GM21447 (cell line): ENCODE measurements at regions not wholly inside any gene's neighbourhood (a gene's known extent, or its start where the extent isn't known, plus 50 kb on each side); places are given as distances from the start of the nearest gene placed in this dataset.
"Not testable (repeated sequence)": the region's sequence is repeated elsewhere in the genome, so short reads cannot be mapped to it uniquely, and the experiment has no call there.

Experiments used
- ATAC-seq: cut with Tn5 transposase; IDR thresholded peaks from one replicate; pipeline ENCODE4 v1.9.1; 2021; ENCODE audit not compliant: unreplicated experiment

DNA sequence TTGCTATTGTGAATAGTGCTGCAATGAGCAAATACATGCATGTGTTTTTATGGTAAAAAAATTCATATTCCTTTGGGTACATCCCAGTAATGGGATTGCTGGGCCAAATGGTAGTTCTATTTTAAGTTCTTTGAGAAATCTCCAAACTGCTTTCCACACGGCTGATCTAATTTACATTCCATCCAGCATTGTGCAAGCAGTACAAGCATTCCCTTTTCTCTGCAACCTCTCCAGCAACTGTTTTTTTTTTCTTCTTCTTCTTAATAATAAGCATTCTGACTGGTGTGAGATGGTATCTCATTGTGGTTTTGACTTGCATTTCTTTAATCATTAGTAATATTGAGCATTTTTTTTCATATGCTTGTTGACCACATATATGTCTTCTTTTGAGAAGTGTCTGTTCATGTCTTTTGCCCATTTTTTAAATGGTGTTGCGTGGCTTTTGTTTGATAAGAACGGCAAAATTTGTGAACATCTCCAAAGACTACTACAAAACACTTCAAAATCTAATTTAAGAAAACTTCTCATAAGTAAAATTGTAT, 136.1 kb upstream of the MYO3A start:
- ATAC-seq: no peak

DNA sequence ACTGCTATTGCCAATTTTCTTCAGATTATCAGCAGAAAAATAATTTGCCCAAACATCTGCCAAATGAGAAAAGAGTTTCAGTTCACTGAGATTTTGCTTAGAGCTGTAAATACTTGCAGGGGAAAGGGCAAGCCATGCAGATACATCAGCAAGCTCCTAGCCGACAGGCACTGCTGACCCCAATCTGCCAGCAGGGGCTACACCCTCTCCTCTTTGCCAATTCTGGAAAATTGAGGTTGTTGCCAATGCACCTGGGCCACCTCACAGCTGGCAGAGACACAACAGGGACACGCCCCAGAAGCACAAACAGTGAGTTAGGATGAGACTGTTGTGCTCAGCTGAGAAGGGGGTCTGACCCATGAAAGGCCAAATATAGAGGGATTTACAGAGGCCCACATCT, 129.5 kb upstream of the MYO3A start:
- no peak for ATAC-seq

DNA sequence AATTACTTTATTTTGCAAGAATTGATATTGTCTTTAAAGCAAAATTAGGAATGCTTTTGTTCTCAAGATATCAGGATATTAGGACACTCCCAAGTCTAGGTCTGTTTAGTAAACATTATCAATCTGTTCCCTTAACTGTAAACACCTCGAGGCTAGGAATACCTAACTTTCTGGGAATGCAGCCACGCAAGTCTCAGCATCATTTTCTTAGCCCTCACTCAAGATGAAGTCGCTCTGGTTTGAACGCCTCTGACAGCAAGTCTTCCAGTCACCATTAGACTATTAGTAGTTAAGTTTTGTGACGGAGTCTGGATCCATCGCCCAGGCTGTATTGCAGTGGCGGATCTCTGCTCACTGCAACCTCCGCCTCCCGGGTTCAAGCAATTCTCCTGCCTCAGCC, 128.0 kb upstream of the MYO3A start:
- ATAC-seq: no peak

DNA sequence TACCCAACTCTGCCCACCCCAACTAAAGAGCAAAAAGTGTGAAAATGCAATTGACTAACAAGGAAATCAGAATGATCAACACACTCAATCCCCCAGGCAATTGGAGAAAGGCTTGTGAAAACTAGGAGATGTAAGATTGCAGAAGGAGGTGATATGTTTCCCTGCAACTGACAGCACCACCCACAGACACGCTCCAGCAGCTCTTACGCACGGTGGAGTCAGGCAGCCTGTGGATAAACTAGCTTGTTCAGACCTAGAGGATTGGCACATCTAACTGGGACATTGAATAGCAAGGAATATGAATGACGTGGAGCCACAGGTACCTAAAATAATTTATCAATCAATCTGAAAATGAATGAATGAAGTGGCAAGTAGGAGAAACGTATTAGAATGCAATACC, 125.7 kb upstream of the MYO3A start:
- ATAC-seq: no peak

DNA sequence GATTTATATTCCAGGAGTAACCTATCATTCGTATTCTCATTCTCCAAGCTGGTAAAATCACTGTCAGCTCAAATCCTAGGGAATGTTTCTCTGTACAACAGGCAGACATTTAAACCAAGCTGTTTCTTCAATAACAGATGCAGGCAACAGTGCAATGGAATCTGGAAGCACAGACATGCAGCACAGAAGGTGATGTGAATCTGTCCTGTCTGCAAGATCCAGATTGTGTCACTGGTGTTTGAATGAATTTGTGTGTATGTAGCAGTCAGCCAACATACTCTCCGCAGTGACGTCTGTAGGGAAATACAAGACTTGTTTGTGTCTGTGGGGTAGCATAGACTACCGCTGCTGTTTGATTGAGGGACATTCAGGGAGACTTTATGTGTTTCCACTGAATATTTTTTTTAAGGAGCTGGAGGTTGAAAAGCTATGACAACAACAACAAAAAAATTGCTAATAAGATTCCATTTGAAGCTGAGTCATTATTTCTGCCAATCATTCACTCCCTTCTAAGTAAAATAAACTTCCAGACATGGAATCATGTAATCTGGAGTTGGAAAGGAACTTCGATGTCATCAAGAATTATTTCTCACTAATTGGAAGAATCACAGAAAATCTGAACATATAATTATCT, 122.9 kb upstream of the MYO3A start:
- ATAC-seq: no peak

DNA sequence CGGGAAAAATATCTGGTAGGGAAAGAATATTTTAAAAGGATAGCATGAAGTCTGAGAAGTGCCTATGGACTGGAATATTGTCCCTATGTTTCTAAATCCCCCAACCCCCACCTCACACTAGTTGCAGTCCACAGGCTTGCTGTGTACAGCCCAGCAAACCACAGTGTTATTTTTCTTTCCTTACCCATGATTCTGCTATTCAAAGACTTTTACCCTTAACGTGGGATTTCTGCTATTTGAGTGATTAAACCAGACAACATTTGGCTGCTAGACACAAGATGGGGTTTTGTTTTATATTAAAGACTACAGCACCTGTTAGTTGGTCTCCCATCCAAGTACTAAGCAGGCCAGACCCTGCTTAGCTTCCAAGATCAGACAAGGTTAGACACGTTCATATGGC, 120.5 kb upstream of the MYO3A start:
- ATAC-seq: no peak

DNA sequence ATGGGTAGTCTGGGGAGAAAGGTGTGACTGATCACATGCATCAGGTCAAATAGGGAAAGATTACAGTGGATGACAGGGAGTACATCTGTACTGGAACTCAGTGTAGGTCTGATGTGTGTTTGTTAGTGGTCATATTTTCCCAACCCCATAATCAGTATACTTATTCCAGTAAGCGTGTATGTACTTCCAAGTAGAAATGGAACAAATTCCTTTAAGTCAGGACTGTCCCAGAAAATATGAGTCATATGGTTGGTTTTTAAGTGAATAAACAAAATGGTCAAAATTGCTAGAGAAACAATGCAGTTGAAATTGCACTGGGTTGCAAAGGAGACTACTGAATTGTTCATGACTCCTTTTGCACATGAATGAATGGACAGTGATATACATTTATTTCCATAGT, 118.8 kb upstream of the MYO3A start:
- no peak for ATAC-seq

DNA sequence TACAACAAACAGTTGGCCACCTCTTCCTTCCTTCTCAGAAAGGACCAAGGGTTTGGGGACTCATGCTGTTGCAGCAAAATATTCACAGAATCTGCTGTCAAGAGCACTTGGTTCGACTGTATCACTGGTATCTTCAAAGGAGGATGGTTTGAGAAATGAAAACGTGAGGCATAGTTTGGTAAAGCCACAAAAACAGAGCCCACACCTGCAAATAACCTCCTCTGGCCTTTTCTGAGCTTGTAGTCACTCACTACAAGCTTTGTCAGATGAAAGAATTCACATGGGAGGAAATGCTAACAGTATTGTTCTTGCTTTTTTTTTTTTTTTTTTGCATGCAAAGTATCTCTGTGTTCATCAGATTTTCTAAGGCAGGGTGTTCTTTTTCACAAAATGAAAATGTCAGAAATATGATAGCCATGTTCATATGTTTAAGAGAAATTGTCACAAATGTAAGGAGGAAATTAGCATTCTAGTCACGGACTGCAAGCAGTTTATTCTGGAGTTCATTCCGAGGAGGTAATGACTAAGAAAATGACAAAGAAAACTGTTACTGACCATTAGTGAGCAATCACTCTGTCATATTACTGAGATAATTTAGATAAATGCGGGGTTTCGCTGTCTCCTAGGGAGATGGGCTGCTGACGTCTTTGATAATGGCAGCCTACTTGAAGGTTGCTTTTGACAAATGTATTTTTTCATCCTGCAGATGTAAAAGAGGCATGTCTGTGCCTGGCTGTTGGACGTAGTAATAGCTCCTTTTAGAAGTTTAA, 117.8 kb upstream of the MYO3A start:
- ATAC-seq: no peak

DNA sequence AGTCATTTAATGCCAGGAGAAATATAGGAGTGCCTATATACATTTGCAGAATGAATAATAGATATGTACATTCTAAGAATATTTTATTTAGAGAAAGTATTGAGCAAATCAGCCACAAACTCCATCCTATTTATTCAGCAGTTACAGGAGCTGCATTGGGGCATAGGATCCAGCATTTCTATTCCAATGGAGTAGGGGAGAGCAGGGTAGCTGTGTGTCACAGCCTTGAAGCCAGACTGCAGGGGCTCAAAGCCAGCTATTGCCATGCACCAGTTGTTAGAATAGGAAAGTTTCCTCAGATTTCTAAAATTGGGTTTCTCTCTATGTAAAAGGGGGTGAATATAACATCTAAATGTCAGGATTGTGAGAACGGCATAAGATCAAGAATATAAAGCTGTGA, 116.8 kb upstream of the MYO3A start:
- no peak for ATAC-seq

DNA sequence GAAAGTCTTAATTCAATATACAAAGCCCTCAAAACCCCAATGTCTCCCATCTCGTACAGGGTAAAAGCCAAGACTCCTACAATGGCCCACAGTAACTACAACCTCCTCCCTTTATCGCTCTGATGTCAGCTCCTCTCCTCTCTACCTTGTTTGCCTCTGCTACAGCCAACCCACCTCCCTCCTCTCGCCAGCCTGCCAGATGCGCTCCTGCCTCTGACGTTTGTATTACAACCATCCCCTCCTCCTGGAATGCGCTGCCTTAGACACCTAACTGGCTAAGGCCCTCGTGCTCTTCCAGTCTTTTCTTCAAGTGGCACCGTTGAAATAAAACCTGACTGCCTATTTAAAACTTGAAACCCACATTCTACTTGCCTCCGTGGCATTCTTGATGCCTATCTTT, 115.3 kb upstream of the MYO3A start:
- no peak for ATAC-seq

DNA sequence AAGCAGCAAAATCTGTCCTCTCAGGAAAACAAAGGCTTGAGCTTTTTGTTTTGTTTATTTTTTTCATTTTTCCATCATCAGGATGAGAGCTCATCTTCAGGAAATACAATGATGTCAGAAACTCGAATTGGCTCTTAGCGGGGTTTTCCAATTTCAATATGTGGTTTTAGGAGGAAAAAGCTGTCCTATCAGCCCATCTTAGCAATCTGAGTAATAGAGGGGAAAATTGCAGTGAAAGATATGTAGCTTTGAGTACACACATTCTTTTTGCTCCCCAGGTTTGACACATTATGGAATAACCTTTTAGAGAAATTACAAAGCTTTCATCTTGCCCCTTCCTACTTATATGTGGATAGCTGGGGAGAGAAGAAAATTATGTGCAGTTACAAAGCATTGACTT, 113.6 kb upstream of the MYO3A start:
- ATAC-seq: no peak

DNA sequence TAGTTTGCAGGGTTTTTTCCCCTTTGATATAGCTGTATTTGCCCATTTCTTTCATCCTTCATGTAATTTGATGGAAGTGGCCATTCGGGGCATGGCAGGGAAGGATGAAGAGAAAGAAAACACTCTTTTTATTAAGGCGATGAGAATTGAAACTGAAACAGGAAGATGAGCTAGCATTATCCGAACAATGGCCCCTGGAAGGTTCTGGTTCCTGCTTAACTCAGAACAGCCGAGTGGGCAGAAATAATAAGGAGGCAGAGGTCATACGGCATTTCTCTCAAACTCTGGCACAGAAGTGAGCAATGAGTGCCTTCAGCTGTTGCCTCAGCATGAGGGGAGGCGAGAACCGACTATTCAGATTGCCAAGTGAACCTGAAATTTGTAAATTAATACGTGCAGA, 113.2 kb upstream of the MYO3A start:
- ATAC-seq: no peak

DNA sequence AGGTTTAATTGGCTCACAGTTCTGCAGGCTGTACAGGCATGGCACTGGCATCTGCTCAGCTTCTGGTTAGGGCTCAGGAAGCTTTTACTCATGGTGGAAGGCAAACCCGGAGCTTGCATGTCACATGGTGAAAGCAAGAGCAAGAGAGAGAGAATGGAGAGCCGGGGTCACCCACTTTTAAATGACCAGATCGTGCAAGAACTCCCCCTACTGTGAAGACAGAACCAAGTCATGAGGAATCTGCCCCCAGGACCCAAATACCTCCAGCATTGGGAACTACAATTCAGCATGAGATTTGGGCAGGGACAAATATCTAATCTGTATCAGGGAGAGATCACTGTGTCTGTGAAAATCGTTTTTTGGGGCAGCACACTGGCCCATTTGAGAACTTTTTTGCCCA, 110.0 kb upstream of the MYO3A start:
- ATAC-seq: no peak

DNA sequence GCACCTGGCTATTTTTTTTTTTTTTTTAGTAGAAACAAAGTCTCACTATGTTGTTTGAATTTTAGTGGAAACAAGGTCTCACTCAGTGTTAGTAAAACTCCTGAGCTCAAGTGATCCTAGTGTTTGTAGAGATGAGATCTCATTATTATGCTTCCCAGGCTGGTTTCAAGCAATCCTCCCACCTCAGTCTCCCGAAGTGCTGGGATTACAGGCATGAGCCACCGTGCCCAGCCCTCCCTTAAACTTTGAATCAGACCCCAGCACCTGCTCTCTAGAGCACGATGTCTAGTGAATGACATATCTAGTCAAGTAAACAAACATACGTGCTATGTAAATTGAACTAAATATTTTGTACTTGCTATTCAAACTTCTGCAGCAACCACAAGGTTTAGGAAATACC, 105.6 kb upstream of the MYO3A start:
- ATAC-seq: no peak

DNA sequence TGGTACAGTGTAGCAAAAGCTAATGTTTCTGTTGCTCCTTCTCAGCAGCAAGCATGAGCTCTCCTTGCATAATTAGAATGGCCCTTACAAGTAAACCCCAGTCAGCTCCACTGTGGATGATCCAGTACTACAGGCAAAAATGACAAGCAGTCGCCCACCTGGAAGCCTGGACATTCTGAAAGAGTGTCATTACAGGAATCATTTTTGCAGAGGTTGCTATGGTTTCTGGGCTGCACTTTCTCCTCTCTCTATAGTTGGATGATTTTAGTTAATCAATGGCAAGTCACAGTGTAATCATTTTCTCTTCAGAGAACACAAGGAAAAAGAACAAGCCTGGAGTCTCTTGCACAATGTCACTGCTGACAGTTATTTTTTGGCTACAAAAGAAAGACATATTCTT, 102.9 kb upstream of the MYO3A start:
- no peak for ATAC-seq

DNA sequence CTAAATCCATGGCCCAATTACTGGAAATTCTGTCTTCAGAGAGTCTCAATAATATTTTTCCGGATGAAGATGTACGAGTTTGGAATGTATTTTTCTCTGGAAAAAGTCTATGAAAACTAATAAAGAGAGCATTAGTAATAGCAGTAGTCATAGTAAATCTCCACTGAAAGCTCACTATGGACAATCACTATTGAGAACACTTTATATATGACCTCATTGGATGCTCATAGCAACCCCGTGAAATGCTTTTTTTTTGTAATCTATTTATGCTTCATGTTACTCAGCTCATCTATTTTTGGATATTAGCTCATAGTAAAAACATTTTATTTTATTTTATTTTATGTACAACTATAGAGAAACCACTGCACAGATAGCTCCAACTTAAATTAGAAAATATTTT, 94.3 kb upstream of the MYO3A start:
- ATAC-seq: no peak

DNA sequence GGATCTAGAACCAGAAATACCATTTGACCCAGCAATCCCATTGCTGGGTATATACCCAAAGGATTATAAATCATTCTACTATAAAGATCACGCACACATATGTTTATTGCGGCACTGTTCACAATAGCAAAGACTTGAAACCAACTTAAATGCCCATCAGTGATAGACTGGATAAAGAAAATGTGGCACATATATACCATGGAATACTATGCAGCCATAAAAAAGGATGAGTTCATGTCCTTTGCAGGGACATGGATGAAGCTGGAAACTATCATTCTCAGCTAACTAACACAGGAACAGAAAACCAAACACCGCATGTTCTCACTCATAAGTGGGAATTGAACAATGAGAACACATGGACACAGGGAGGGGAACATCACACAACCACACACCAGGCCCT, 93.2 kb upstream of the MYO3A start:
- ATAC-seq: not testable (repeated sequence)

DNA sequence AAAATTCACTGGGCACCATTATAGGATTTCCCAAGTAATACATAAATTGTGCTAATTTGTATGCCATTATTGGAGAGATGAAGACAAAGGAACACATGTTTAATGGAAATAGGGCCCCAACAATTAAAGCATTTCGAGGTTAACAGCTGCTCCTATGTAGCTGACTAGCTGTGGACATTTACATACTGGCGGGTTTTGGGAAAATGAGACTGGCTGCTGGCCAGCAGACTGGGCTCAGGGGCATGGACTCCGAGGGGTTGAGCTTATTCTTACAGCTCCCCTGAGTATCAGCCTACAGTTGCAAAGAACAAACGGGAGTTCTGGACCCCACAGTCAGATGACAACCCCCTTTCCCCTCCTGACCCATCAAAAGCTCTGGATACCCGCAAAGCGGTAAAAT, 91.9 kb upstream of the MYO3A start:
- no peak for ATAC-seq

DNA sequence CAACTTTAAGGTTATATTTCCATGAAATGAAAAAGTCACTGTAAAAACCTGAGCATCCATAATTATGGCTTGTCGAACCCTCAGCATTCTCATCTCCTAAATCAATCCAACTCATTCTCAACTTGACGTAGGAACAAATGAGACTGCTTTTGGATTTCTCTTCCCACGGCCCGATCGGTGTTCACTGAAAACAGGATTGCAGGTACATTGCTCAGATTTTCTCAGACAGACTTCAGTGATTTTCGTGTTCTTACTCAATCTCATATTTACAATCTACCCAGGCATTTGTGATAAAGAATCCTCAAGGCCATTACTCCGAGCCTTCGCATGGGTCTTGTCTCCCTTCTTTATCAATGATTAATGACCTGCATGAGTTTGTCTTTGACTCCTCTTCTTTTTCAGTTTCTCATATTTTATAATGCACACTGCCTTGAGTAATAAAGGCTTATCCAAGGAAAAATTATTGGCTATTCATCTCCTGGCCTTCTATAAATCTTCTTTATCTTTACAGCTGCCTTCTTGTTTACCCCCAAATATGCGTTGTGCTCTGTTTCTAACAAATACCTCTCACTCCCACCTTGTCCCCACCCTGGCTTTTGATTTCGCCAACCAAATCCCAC, 90.4 kb upstream of the MYO3A start:
- ATAC-seq: no peak

DNA sequence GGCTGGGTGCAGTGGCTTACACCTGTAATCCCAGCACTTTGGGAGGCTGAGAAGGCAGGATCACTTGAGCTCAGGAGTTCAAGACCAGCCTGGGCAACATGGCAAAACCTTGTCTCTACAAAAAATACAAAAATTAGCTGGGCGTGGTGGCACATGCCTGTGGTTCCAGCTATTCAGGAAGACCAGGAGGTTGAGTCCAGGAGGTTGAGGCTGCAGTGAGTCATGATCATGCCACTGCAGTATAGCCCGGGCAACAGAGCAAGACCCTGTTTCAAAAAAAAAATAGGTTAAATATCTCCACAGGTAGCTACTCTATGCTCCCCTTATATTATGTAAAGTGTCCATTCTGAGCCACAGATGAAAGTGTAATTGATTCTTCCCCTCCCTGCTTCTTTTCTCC, 89.3 kb upstream of the MYO3A start:
- ATAC-seq: not testable (repeated sequence)

DNA sequence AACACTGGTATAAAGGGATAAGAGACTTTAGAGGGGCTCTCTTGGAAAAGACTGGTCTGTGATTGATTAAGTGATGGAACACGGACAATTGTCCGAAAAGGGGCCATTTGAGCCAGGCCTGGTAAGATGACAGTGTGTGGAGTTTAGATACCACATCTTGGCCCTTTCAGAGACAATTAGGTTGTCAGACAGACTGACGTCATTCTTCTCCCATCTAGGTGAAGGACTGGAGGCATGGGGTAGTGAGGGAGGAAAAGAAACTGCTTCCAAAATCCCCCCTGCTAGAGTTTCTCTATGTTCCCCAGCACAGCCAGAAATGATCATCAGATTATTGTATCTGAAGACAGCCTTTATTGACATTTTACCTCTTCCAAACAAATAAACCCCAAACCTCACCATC, 84.8 kb upstream of the MYO3A start:
- ATAC-seq: no peak

DNA sequence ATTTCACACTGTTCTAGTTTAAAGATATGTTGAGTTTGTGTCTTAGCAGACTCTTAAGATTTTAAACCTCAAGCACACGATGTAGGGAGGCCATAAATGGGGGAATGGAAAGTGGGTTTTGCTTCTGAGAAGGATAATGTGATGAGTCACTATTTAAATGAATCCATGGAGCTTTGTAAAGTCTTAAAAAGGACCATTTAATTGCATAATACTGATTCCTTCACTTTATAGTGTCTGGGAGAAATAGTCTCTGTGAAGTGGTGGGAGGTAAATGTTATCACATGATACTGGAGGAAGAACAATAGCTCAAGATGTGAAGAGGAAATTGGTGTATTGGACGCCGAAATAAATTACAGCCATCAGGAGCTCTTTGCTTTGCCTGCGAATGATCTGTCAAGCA, 84.0 kb upstream of the MYO3A start:
- ATAC-seq: no peak
